ENCODE measurements at regions not wholly inside any gene's neighbourhood (a gene's known extent, or its start where the extent isn't known, plus 50 kb on each side); places are given as distances from the start of the nearest gene placed in this dataset.

- Histone ChIP-seq H3K27me3 (ENCODE audit: control insufficient read depth in 4 of 4, insufficient read depth in 4 of 4, low read length in 3 of 4) (peaks cover 0 to 3% (median 1%) of the 10 kb centered on the region in 4 donors), H3K27ac (ENCODE audit: low read depth in 1 of 2, low read length in 2 of 2) (no peak overlapping the region), H3K9me3 (ENCODE audit: control insufficient read depth in 4 of 4, low read length in 3 of 4) (no peaks in the 10 kb centered on the region), H3K4me1 (ENCODE audit: control insufficient read depth in 4 of 4, insufficient read depth in 4 of 4, low read length in 3 of 4) (no peaks in the 10 kb centered on the region), H3K9ac (ENCODE audit: low read depth in 1 of 2, low read length in 2 of 2) (no peak overlapping the region), H3K4me3 (ENCODE audit: low read depth in 1 of 3, low read length in 3 of 3) (no peak overlapping the region), H3K36me3 (ENCODE audit: control insufficient read depth in 4 of 4, insufficient read depth in 3 of 4, low read depth in 1 of 4, low read length in 3 of 4) (no peaks in the 10 kb centered on the region)
- no peak for TF ChIP-seq TAF1 (conservative IDR thresholded peaks at IDR 0.05)
- TF ChIP-seq, protein P1, sequence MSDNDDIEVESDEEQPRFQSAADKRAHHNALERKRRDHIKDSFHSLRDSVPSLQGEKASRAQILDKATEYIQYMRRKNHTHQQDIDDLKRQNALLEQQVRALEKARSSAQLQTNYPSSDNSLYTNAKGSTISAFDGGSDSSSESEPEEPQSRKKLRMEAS (IDR thresholded peaks at IDR 0.05) = no peak
- no peak for TF ChIP-seq JUND (IDR thresholded peaks at IDR 0.05)
- TF ChIP-seq, protein P2, sequence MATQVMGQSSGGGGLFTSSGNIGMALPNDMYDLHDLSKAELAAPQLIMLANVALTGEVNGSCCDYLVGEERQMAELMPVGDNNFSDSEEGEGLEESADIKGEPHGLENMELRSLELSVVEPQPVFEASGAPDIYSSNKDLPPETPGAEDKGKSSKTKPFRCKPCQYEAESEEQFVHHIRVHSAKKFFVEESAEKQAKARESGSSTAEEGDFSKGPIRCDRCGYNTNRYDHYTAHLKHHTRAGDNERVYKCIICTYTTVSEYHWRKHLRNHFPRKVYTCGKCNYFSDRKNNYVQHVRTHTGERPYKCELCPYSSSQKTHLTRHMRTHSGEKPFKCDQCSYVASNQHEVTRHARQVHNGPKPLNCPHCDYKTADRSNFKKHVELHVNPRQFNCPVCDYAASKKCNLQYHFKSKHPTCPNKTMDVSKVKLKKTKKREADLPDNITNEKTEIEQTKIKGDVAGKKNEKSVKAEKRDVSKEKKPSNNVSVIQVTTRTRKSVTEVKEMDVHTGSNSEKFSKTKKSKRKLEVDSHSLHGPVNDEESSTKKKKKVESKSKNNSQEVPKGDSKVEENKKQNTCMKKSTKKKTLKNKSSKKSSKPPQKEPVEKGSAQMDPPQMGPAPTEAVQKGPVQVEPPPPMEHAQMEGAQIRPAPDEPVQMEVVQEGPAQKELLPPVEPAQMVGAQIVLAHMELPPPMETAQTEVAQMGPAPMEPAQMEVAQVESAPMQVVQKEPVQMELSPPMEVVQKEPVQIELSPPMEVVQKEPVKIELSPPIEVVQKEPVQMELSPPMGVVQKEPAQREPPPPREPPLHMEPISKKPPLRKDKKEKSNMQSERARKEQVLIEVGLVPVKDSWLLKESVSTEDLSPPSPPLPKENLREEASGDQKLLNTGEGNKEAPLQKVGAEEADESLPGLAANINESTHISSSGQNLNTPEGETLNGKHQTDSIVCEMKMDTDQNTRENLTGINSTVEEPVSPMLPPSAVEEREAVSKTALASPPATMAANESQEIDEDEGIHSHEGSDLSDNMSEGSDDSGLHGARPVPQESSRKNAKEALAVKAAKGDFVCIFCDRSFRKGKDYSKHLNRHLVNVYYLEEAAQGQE (IDR thresholded peaks at IDR 0.05) = no peak
- WGBS = 80% methylated on average over 1 of the region's 1 CpG
- no peak for DNase-seq (ENCODE audit: low spot score)
Measured at GRCh38 chr17:71710816-71711215, 410.0 kb upstream of the SOX9 start.

GRCh38 chr17:71713846-71714245, 407.0 kb upstream of the SOX9 start:
- no peak for DNase-seq (ENCODE audit: low spot score)
- no peak overlapping the region for H3K27ac ChIP-seq (ENCODE audit: low read depth in 1 of 2, low read length in 2 of 2)
- no peaks in the 10 kb centered on the region for H3K4me1 ChIP-seq (ENCODE audit: control insufficient read depth in 4 of 4, insufficient read depth in 4 of 4, low read length in 3 of 4)
- TF ChIP-seq GABPA (IDR thresholded peaks at IDR 0.05 in 1 of 2, conservative IDR thresholded peaks at IDR 0.05 in 1 of 2) (no peak), ZBTB33 (IDR thresholded peaks at IDR 0.05) (no peak), SP1 (IDR thresholded peaks at IDR 0.05) (no peak), ATF3 (IDR thresholded peaks at IDR 0.05) (no peak), FOXA2 (IDR thresholded peaks at IDR 0.05) (no peak), TAF1 (conservative IDR thresholded peaks at IDR 0.05) (no peak), NR2F2 (IDR thresholded peaks at IDR 0.05) (no peak), HNF4A (conservative IDR thresholded peaks at IDR 0.05) (no peak), RAD21 (IDR thresholded peaks at IDR 0.05) (no peak), CTCF (IDR thresholded peaks at IDR 0.05; ENCODE audit: low read depth, low read length, missing input control) (no peak), JUND (IDR thresholded peaks at IDR 0.05) (no peak), EGR1 (IDR thresholded peaks at IDR 0.05; ENCODE audit: low read depth in 2 of 2) (no peak), RXRA (IDR thresholded peaks at IDR 0.05) (no peak), YY1 (IDR thresholded peaks at IDR 0.05) (no peak), FOXA1 (IDR thresholded peaks at IDR 0.05) (no peak), HNF4G (IDR thresholded peaks at IDR 0.05) (no peak)
- TF ChIP-seq, protein P1 (IDR thresholded peaks at IDR 0.05) = no peak
- TF ChIP-seq, protein P2 (IDR thresholded peaks at IDR 0.05) = no peak
- no peaks in the 10 kb centered on the region for H3K36me3 ChIP-seq (ENCODE audit: control insufficient read depth in 4 of 4, insufficient read depth in 3 of 4, low read depth in 1 of 4, low read length in 3 of 4)
- 80% methylated on average over 3 of the region's 3 CpGs for WGBS
- H3K27me3 ChIP-seq (ENCODE audit: control insufficient read depth in 4 of 4, insufficient read depth in 4 of 4, low read length in 3 of 4) = peaks cover 0 to 5% (median 2%) of the 10 kb centered on the region in 4 donors
- peaks cover 0 to 5% (median 0%) of the 10 kb centered on the region in 4 donors for H3K9me3 ChIP-seq (ENCODE audit: control insufficient read depth in 4 of 4, low read length in 3 of 4)
- no peak overlapping the region for H3K9ac ChIP-seq (ENCODE audit: low read depth in 1 of 2, low read length in 2 of 2)
- H3K4me3 ChIP-seq (ENCODE audit: low read depth in 1 of 3, low read length in 3 of 3) = no peak overlapping the region

Data from liver (tissue), 8 donors.